T1000 (cell line): ENCODE measurements at regions not wholly inside any gene's neighbourhood (a gene's known extent, or its start where the extent isn't known, plus 50 kb on each side); places are given as distances from the start of the nearest gene placed in this dataset.

ENCODE experiments used
- DNase-seq: peaks from one replicate; lab custom pipeline; 2025; ENCODE audit warnings: mixed read lengths; lab: John Stamatoyannopoulos, UW

GRCh38 chr22:48653929-48654328 is 1173.7 kb downstream of the BRD1 start:
- DNase-seq = no peak

GRCh38 chr22:48653306-48653705 is 1174.4 kb downstream of the BRD1 start:
- no peak for DNase-seq

- no peak for DNase-seq
These were observed 1174.9 kb downstream of the BRD1 start for GRCh38 chr22:48652796-48653195.

- DNase-seq = no peak
These were observed 1175.6 kb downstream of the BRD1 start for GRCh38 chr22:48651981-48652538.

GRCh38 chr22:48651036-48651890 is 1176.4 kb downstream of the BRD1 start:
- no peak for DNase-seq

GRCh38 chr22:48650323-48651035 is 1177.2 kb downstream of the BRD1 start:
- DNase-seq = no peak

GRCh38 chr22:48649466-48649865 is 1178.2 kb downstream of the BRD1 start:
- no peak for DNase-seq

GRCh38 chr22:48649031-48649430 is 1178.6 kb downstream of the BRD1 start:
- DNase-seq = no peak

GRCh38 chr22:48647606-48648515 is 1179.8 kb downstream of the BRD1 start:
- no peak for DNase-seq

GRCh38 chr22:48647051-48647450 is 1180.6 kb downstream of the BRD1 start:
- no peak for DNase-seq

GRCh38 chr22:48646216-48646925 is 1181.3 kb downstream of the BRD1 start:
- no peak for DNase-seq

GRCh38 chr22:48645766-48646165 is 1181.9 kb downstream of the BRD1 start:
- DNase-seq = no peak

- no peak for DNase-seq
These were observed 1182.7 kb downstream of the BRD1 start for GRCh38 chr22:48644997-48645396.

GRCh38 chr22:48644108-48644507 is 1183.6 kb downstream of the BRD1 start:
- no peak for DNase-seq

- DNase-seq = no peak
These were observed 1184.5 kb downstream of the BRD1 start for GRCh38 chr22:48643066-48643731.

- DNase-seq = no peak
These were observed 1185.1 kb downstream of the BRD1 start for GRCh38 chr22:48642550-48642949.

- no peak for DNase-seq
These were observed 1185.7 kb downstream of the BRD1 start for GRCh38 chr22:48641906-48642475.

- no peak for DNase-seq
These were observed 1186.5 kb downstream of the BRD1 start for GRCh38 chr22:48640890-48641841.
